RCC 7860 (cell line): ENCODE measurements at regions not wholly inside any gene's neighbourhood (a gene's known extent, or its start where the extent isn't known, plus 50 kb on each side); places are given as distances from the start of the nearest gene placed in this dataset.

Experiments used
- DNase-seq: peaks from one replicate; pipeline ENCODE4 v3.0.0-alpha.2; 2015; ENCODE audit warnings: low spot score
- FAIRE-seq: peaks from 2 replicates; lab custom pipeline; 2012; peaks lifted over from hg19 to GRCh38; lab: Jason Lieb, UNC

DNA sequence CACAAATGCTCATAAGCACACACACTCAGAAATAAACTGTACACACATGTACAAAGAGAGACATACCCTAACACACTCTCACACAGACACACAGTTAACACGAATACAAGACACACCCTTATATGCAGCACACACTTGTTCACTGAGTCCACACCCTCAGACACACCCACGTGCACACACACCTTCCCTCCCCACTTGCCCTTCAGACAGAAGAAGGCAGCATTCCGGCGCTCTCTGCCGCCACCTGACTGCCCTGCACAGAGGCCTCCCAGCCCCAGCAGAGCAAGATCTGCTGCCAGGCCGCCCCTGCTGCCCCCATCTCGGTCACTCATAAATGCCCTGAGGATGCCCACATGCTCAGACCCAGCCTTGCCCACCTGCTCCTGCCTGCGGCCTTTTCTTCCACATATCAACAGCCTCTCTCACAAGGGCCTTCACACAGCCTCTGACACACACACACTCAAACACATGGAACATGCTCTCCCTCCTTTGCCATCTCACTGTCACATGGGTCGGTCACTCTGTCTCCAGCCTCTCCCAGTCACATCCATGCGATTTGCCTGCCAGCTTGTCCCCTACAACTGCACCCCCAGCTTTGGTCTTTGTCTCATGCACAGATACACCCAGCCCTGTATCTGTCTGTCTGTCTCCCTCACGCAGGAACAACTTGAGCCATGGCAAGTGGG lies 71.1 kb downstream of the EPHB3 start:
- no peak for DNase-seq
- FAIRE-seq: no peak
